T-helper 17 cell (primary cell): ENCODE measurements at regions not wholly inside any gene's neighbourhood (a gene's known extent, or its start where the extent isn't known, plus 50 kb on each side); places are given as distances from the start of the nearest gene placed in this dataset.

ENCODE experiments used
- ATAC-seq: fragments of 150-1000 bp; cut with Tn5 transposase; 2 replicates; pipeline ENCODE4 v1.10.0; 2021; ENCODE audit warnings: mild to moderate bottlenecking, moderate library complexity
- DNase-seq, 3 donors: peaks; one replicate each; pipeline versions ENCODE4 v3.0.0 to v3.0.0-alpha.2; 2020 to 2021
- H3K9me3 ChIP-seq: one replicate; pipeline ENCODE4 v1.7.0; 2013; ENCODE audit warnings: low read length, mild to moderate bottlenecking; ENCODE audit not compliant: control insufficient read depth, poor library complexity, severe bottlenecking
- H3K27ac Mint-ChIP-seq: one replicate; pipeline ENCODE4 v1.8.0; 2022; ENCODE audit warnings: mild to moderate bottlenecking, moderate library complexity, mixed read lengths
- H3K27me3 Mint-ChIP-seq: one replicate; pipeline ENCODE4 v1.8.0; 2022; ENCODE audit warnings: mixed read lengths
- H3K36me3 Mint-ChIP-seq: one replicate; pipeline ENCODE4 v1.8.0; 2022; ENCODE audit warnings: low read depth, mixed read lengths
- H3K4me1 Mint-ChIP-seq: one replicate; pipeline ENCODE4 v1.8.0; 2022; ENCODE audit warnings: mild to moderate bottlenecking, mixed read lengths
- H3K4me3 Mint-ChIP-seq: one replicate; pipeline ENCODE4 v1.8.0; 2022; ENCODE audit warnings: mild to moderate bottlenecking, moderate library complexity, mixed read lengths

DNA sequence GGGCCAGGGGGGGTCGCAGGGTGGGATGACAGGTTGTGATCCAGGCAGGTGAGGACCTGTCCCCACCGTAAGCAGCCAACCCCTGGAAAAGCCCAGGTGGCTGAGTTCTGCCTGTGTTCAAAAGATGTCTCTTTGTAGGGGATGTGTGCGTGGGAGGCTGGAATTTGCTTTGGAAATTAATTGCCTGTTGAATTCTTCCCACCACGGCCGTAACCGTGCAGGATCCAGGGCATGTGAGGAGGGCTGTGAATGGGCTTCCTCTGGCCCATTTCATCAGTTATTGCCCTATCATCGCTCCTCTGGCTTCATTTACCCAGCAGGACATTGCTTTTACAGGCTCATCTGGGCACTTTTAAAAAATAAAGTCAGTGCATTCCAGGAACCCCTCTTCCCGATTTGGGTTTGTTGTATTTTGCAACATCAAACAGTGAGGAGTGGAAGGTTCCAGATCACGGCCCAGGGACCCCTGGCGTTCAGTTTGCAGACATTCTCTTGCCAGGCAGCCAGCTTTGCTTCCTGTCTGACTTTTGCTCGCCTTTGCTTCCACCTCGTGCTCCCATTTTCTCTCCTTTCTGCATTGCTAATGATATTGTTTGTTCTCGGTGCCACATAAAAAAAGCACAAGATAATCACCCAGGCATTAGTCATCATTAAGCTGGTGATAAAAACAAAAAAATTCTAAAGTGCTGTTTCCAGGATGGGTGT lies 1306.6 kb downstream of the BRD1 start:
- Mint-ChIP-seq H3K4me1 (peaks cover 2% of the 10 kb centered on the region), H3K27ac (no peak overlapping the region), H3K27me3 (peaks cover 12% of the 10 kb centered on the region), H3K4me3 (no peak overlapping the region), H3K36me3 (no peaks in the 10 kb centered on the region)
- DNase-seq (no peak), ATAC-seq (no peak)
- no peaks in the 10 kb centered on the region for H3K9me3 ChIP-seq

DNA sequence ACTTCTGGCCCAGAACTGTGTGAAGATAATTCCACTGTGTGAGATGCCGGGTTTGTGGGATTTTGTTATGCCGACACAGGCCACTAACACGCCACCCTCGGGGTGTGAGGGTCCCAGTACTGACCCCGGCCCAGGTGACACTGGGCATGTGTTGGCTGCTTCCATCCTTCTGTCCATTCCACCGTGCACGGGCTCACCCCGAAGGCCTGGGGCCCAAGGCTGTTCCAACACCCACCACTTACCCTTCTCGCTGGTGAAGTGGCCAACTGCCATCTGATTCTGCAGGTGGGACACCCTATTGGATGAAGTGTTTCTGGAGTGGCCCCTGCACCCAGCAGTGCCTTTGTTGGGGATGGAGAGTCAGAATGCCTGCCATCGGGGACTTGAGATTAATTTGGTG lies 1307.5 kb downstream of the BRD1 start:
- no peaks in the 10 kb centered on the region for H3K9me3 ChIP-seq
- H3K27me3 Mint-ChIP-seq: peaks cover 7% of the 10 kb centered on the region
- DNase-seq (no peak), ATAC-seq (no peak)
- H3K36me3 Mint-ChIP-seq: no peaks in the 10 kb centered on the region
- no peak overlapping the region for H3K27ac Mint-ChIP-seq
- H3K4me1 Mint-ChIP-seq: peaks cover 2% of the 10 kb centered on the region
- no peak overlapping the region for H3K4me3 Mint-ChIP-seq

DNA sequence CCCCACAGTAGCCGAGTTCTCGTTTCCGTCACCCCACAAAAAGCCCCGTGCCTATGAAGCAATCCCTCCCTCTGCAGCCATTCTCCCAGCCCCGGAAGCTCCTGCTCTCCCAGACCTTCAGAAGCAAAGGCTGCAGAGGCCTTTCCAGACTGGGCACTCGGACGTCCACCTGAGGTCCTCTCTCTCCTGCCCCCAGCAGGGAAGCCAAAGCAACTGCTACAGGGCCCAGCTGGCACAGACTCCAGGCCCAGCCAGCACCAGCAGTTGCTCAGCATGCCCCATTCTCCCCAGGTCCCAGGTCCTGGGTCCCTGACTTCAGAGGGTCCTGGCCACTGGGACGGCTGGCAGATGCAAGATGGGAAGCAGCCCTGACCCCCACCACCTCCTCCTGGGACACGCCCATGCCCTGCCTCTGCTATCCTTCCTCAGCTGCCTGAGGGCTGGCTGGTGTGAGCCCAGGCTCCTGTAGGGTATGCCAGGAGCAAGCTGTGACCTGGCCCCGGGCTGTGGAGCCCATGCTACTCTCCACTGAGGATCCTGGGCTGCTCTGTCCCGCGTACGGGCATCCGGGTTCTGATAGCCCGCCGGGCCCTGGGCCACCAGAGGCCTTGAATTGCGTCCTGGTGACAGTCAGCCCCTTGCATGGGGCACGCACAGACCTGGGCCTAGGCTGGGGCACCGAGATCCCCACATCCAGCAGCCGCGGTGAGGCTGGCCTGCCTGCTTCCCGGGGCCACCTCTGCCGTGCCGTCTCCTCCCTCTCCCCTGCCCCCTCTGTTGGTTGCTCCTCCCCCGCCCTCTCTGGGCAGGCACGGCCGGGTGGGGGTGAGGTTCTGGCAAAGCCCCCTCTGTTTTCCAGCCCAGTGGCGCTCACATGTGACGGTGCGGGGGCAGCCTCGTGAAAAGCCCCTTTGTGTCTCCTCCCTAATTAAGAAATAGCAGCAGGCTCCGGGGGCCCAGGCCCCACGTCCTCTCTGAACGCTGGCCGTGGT lies 1310.3 kb downstream of the BRD1 start:
- no peaks in the 10 kb centered on the region for H3K9me3 ChIP-seq
- Mint-ChIP-seq H3K4me3 (no peak overlapping the region), H3K4me1 (no peaks in the 10 kb centered on the region), H3K27ac (no peak overlapping the region), H3K27me3 (peaks cover 7% of the 10 kb centered on the region), H3K36me3 (no peaks in the 10 kb centered on the region)
- no peak for ATAC-seq
- DNase-seq: no peak

GRCh38 chr22:48516571-48516970 lies 1311.1 kb downstream of the BRD1 start:
- H3K4me1 Mint-ChIP-seq: no peaks in the 10 kb centered on the region
- no peak for ATAC-seq
- peaks cover 7% of the 10 kb centered on the region for H3K27me3 Mint-ChIP-seq
- H3K27ac Mint-ChIP-seq: no peak overlapping the region
- no peaks in the 10 kb centered on the region for H3K9me3 ChIP-seq
- no peak for DNase-seq
- H3K36me3 Mint-ChIP-seq: no peaks in the 10 kb centered on the region
- H3K4me3 Mint-ChIP-seq: no peak overlapping the region

DNA sequence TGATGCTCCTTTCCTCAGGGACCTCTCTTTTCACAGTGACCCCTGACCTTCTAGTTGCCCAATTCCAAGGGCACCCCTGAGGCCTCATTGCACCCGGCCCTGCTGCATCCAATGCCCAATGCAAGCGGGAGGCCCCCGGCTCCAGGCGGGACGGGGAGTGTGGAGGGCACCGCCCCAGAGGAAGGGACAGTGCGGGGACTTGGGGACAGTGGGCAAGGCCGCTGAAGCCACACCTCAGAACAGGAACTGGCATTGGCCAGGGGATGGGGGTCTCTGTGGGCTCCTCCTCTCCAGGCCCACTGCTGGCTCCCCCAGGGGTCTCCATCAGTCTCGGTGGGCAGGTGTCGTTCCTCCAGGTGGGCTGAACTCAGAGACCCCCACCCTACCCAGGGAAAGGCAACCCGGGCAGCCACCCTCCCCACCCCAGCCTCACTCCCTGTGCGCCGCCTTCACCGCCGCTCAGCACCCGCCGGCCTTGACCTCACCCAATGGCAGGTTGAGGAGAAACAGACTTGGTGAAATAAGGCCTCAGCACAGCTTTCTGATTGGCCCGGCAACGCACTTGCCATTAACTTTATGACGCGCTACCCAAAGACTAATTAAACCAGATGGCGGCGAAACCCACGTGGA lies 1312.0 kb downstream of the BRD1 start:
- Mint-ChIP-seq H3K27ac (no peak overlapping the region), H3K4me1 (no peaks in the 10 kb centered on the region), H3K36me3 (no peaks in the 10 kb centered on the region), H3K27me3 (peaks cover 7% of the 10 kb centered on the region), H3K4me3 (no peak overlapping the region)
- DNase-seq (no peak), ATAC-seq (no peak)
- no peaks in the 10 kb centered on the region for H3K9me3 ChIP-seq

DNA sequence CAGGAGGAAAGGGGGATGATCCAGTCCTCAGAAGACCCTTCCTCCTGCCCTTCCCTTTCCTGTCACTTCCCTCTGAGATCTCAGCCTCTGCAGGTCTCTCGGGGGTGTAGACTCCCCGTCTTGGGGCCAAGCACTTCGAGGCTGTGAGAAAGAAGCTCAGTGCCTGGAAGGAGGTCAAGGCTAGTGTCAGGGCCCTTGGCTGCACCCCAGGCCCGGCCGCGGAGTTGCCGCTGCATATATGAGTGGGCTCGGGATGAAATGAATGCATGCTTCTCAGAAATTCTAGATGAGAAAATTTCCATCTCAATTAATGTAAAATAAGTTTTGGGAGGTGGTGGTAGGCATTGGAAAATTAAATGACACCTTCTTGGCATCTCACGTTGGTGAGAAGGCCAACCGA lies 1313.7 kb downstream of the BRD1 start:
- Mint-ChIP-seq H3K4me1 (no peaks in the 10 kb centered on the region), H3K36me3 (no peaks in the 10 kb centered on the region), H3K27ac (no peak overlapping the region), H3K4me3 (no peak overlapping the region), H3K27me3 (peaks cover 7% of the 10 kb centered on the region)
- H3K9me3 ChIP-seq: no peaks in the 10 kb centered on the region
- ATAC-seq: no peak
- no peak for DNase-seq

DNA sequence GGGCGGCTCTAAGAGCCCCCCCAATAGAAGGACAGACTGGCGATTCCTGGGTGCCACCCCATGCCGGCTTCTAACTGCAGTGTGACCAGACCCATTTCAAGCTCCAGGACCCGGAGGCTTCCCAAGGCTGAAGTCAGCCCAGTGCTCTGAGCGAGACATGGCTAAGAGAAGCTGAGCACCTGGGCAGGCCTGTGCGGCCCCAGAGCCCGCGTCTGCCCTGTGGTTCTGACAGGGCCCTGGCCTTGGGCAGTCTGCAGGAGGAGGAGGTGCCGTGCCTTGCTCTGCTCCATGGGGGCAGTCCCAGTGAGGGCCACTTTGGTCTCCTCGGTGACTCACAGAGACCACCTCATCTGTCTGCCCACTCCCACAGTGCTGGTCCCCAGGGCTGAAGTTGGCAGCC lies 1314.2 kb downstream of the BRD1 start:
- Mint-ChIP-seq H3K4me1 (no peaks in the 10 kb centered on the region), H3K27me3 (peaks cover 4% of the 10 kb centered on the region), H3K27ac (no peak overlapping the region), H3K36me3 (no peaks in the 10 kb centered on the region), H3K4me3 (no peak overlapping the region)
- H3K9me3 ChIP-seq: no peaks in the 10 kb centered on the region
- ATAC-seq: no peak
- DNase-seq: no peak

- Mint-ChIP-seq H3K4me1 (no peaks in the 10 kb centered on the region), H3K36me3 (no peaks in the 10 kb centered on the region), H3K27ac (no peak overlapping the region), H3K27me3 (peaks cover 3% of the 10 kb centered on the region), H3K4me3 (no peak overlapping the region)
- ATAC-seq (no peak), DNase-seq (no peak)
- H3K9me3 ChIP-seq: no peaks in the 10 kb centered on the region
These were observed 1315.8 kb downstream of the BRD1 start for GRCh38 chr22:48511781-48512327.

DNA sequence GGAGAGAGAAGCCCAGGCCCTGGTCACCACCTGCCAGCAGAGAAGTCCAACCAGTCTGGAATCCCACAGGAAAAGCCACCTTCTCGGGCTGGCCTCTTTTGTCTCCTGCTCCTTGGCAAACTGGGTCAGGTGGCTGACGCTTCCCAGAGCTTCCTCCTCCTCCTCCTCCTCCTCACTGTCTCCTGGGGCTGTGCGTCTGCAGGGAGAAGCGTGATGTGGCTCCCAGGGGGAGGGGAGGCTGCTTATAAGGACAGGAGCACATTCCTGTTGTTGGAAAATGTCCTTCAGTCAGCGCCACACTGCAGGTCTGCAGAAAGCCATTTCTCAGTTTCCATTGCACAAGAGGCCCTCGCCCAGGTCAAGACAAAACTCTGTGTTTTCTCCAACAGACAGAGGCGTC lies 1316.5 kb downstream of the BRD1 start:
- Mint-ChIP-seq H3K36me3 (no peaks in the 10 kb centered on the region), H3K4me3 (no peak overlapping the region), H3K27ac (no peak overlapping the region), H3K27me3 (peaks cover 9% of the 10 kb centered on the region), H3K4me1 (no peaks in the 10 kb centered on the region)
- no peak for ATAC-seq
- DNase-seq: no peak
- no peaks in the 10 kb centered on the region for H3K9me3 ChIP-seq

GRCh38 chr22:48510599-48510998 lies 1317.1 kb downstream of the BRD1 start:
- ATAC-seq (no peak), DNase-seq (no peak)
- no peaks in the 10 kb centered on the region for H3K36me3 Mint-ChIP-seq
- no peaks in the 10 kb centered on the region for H3K9me3 ChIP-seq
- peaks cover 12% of the 10 kb centered on the region for H3K27me3 Mint-ChIP-seq
- no peaks in the 10 kb centered on the region for H3K4me1 Mint-ChIP-seq
- H3K4me3 Mint-ChIP-seq: no peak overlapping the region
- H3K27ac Mint-ChIP-seq: no peak overlapping the region

GRCh38 chr22:48507595-48508350 lies 1319.9 kb downstream of the BRD1 start:
- Mint-ChIP-seq H3K36me3 (no peaks in the 10 kb centered on the region), H3K27ac (no peak overlapping the region), H3K4me3 (no peak overlapping the region), H3K4me1 (no peaks in the 10 kb centered on the region), H3K27me3 (peaks cover 23% of the 10 kb centered on the region)
- H3K9me3 ChIP-seq: no peaks in the 10 kb centered on the region
- ATAC-seq (no peak), DNase-seq (no peak)

- no peak for ATAC-seq
- H3K4me1 Mint-ChIP-seq: no peaks in the 10 kb centered on the region
- H3K27ac Mint-ChIP-seq: no peak overlapping the region
- H3K36me3 Mint-ChIP-seq: no peaks in the 10 kb centered on the region
- DNase-seq: no peak
- no peak overlapping the region for H3K4me3 Mint-ChIP-seq
- H3K27me3 Mint-ChIP-seq: peaks cover 27% of the 10 kb centered on the region
- H3K9me3 ChIP-seq: no peaks in the 10 kb centered on the region
These were observed 1320.5 kb downstream of the BRD1 start for GRCh38 chr22:48507171-48507570.
